Aorta (tissue), 5 donors: ENCODE measurements at regions not wholly inside any gene's neighbourhood (a gene's known extent, or its start where the extent isn't known, plus 50 kb on each side); places are given as distances from the start of the nearest gene placed in this dataset.
A peak's percentile ranks its signal among the peaks of the same experiment; 100 is the strongest.

ENCODE experiments used
- ATAC-seq: fragments of 200-7000 bp; cut with Tn5 transposase; one replicate; pipeline ENCODE4 v1.9.1; 2022; ENCODE audit warnings: moderate library complexity; ENCODE audit not compliant: low FRiP score
- DNase-seq, 2 donors: peaks; one replicate each; pipeline ENCODE4 v3.0.0-alpha.2; 2020
- H3K27ac ChIP-seq, 2 donors: one replicate each; pipeline ENCODE4 v1.5.1; 2013; ENCODE audit warnings: low read length in 2 of 2, mild to moderate bottlenecking in 2 of 2, moderate library complexity in 2 of 2, control low read depth in 1 of 2, inconsistent platforms in 1 of 2, low read depth in 1 of 2
- H3K27me3 ChIP-seq, 2 donors: one replicate each; pipeline ENCODE4 v1.6.1; 2013; ENCODE audit warnings: control low read depth in 1 of 2, low read length in 1 of 2, mild to moderate bottlenecking in 1 of 2, moderate library complexity in 1 of 2; ENCODE audit not compliant: insufficient read depth in 2 of 2, control insufficient read depth in 1 of 2
- H3K36me3 ChIP-seq, 2 donors: one replicate each; pipeline ENCODE4 v1.6.1; 2013; ENCODE audit warnings: control low read depth in 1 of 2, low read length in 1 of 2, mild to moderate bottlenecking in 1 of 2; ENCODE audit not compliant: insufficient read depth in 2 of 2, control insufficient read depth in 1 of 2
- H3K4me1 ChIP-seq, 2 donors: one replicate each; pipeline ENCODE4 v1.6.1; 2013; ENCODE audit warnings: low read length in 2 of 2, control low read depth in 1 of 2, mild to moderate bottlenecking in 1 of 2, moderate library complexity in 1 of 2; ENCODE audit not compliant: insufficient read depth in 2 of 2, control insufficient read depth in 1 of 2
- H3K4me3 ChIP-seq, 2 donors: one replicate each; pipeline ENCODE4 v1.5.1; 2013; ENCODE audit warnings: low read length in 2 of 2, control low read depth in 1 of 2, mild to moderate bottlenecking in 1 of 2
- H3K9me3 ChIP-seq: one replicate; pipeline ENCODE4 v1.6.1; 2013; ENCODE audit warnings: mild to moderate bottlenecking, low read length; ENCODE audit not compliant: control insufficient read depth
- WGBS, 2 donors: extraction: QIAGEN DNeasy Blood & Tissue Kit; methylation state at CpG; one replicate each; pipeline ENCODE4 v1.1.7; 2013; 5-methylcytosine and 5-hydroxymethylcytosine counted together
- intact Hi-C, 2 donors: fragments of 100-400 bp; cut with DNase I; formaldehyde crosslinking; loops; one replicate each; pipeline versions ENCODE4 v1.14.2 to v1.15.0; 2022
- donor health status: healthy with polysubstance abuse.
- donor health status: Bipolar disorder and iron deficiency.
- donor health status: DM: no; HTN: no; CAD: no.
- donor health status: DM: no; HTN: no; CAD: no.
- donor health status: DM: yes; HTN: yes; CAD: no.

DNA sequence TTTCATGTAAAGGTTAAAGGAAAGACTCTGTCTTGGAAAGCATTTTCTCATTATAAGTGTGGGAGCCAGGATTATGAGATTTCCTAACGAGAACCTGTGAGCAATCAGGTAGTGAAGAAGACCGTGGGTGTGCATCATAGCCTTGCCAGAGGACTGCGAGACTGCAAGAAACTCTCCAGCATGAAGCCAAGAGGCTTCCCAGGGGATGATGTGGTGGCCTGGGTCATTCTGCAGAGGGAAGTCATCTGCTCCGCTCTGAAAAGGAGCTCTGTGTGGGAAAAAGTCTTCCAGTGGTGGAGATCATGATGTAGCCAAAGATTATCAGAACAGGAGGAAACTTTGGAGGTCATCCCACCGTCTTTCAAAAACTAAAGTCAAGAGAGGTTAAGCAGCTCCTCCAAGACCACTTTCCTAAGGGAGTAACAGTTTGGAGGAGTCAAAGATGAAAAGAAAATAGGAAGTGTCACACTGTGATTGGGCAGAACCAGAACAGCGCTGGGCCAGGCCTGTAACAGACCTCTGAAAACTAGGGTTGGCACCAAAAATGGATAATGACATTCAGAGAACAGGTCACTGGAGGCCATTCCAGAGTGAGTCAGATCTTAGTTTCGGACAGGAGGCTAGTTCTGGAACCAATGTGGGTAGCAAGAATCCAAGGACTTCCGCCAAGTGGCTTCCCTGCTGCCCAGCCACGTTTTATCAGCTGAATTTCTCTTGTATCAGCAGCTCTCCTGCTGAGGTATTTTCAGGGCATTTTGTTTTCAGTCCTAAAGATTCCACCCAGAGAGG is 113.0 kb downstream of the LRATD1 start:
- Histone ChIP-seq H3K4me1 (no peaks in the 10 kb centered on the region), H3K9me3 (peaks cover 3% of the 10 kb centered on the region), H3K27me3 (no peaks in the 10 kb centered on the region), H3K27ac (no peak overlapping the region), H3K36me3 (no peaks in the 10 kb centered on the region), H3K4me3 (no peak overlapping the region)
- DNase-seq, result no peak
- 70 to 72% methylated on average over 9 of the region's 9 CpGs for WGBS, 2 donors
- intact Hi-C loops, result no loop called here
- ATAC-seq, result no peak

DNA sequence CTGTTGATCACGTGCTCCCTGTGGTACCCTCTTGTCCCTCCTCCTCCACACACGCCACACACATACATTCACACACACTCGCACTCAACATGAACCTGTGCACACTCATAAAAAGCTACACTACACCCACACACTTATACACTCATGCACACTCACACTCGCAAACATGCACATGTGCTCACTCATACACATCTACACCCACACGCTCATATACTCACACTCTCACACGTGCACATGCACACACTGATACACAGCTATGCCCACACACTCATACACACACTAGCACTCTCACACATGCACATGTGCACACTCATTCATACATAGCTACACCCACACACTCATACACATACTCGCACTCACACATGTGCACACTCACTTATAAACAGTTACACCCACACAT is 113.6 kb downstream of the LRATD1 start:
- Histone ChIP-seq H3K9me3 (peaks cover 3% of the 10 kb centered on the region), H3K27me3 (no peaks in the 10 kb centered on the region), H3K27ac (no peak overlapping the region), H3K4me3 (no peak overlapping the region), H3K36me3 (no peaks in the 10 kb centered on the region), H3K4me1 (no peaks in the 10 kb centered on the region)
- WGBS, 2 donors, result 95 to 96% methylated on average over 7 of the region's 7 CpGs
- ATAC-seq (no peak), DNase-seq (no peak)
- intact Hi-C loops, result no loop called here

DNA sequence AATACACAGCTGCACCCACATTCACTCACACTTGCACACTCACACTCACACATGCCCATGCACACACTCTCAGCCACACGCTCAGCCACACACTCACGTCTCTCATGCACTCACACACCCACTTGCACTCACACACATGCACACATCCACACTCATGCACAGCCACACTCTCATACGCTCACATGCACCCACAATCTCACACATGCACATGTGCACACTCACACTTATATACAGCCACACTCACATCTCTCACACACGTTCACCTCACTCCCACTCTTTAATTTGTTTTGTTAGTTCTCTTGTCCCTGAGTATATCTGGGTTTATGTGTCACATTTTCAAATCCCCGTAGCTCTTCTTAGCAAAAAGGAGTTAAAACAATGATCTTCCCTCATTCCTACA is 114.9 kb downstream of the LRATD1 start:
- no peaks in the 10 kb centered on the region for H3K4me1 ChIP-seq
- H3K9me3 ChIP-seq, result peaks cover 3% of the 10 kb centered on the region
- ATAC-seq, result no peak
- intact Hi-C loops, result no loop called here
- 88 to 91% methylated on average over 5 of the region's 5 CpGs for WGBS, 2 donors
- H3K27ac ChIP-seq, result no peak overlapping the region
- DNase-seq, result no peak
- no peak overlapping the region for H3K4me3 ChIP-seq
- no peaks in the 10 kb centered on the region for H3K27me3 ChIP-seq
- H3K36me3 ChIP-seq, result no peaks in the 10 kb centered on the region

DNA sequence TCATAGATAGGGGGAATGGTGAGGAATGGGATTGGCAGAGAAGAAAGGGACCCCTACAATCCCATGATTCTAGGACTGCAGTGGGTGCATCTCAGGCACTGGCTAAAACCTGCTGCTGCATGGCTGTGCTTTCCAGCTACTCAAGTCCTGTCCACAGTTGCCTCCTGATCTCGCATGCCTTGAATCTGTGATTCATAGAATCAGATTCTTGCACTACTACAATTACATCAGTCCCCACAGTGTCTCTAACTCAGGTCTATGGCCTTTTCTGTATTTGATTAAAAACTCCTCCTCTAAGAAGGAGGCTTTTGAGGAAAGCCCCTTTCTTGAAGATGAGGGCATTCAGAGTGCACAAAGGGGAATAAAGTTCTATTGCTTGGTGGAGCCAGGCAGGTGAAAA is 117.4 kb downstream of the LRATD1 start:
- no peak overlapping the region for H3K4me3 ChIP-seq
- H3K36me3 ChIP-seq, result no peaks in the 10 kb centered on the region
- H3K4me1 ChIP-seq, result no peaks in the 10 kb centered on the region
- no peaks in the 10 kb centered on the region for H3K27me3 ChIP-seq
- ATAC-seq (no peak), DNase-seq (no peak)
- WGBS, 2 donors, result 83 to 86% methylated on average over 1 of the region's 1 CpG
- H3K27ac ChIP-seq, result no peak overlapping the region
- intact Hi-C loops, result no loop called here
- H3K9me3 ChIP-seq, result peaks cover 3% of the 10 kb centered on the region

DNA sequence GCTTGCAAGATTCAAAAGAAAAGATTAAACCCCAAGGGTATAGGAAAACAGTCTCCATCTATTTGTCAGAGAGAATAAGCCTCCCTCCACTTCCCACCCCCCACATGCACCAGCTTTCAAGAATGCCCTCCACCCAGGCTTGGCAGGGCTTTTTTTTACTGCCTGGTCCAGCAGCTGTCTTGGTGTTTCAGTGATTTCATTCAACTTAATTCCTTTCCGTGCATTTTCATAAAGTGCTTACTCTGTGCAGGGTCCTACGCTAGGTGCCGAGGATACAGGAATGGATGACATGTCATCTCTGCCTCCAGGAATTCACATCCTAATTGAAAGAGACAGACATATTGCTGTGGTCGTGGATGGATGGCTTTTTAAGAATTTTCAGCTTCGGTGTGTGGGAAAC is 117.9 kb downstream of the LRATD1 start:
- no peaks in the 10 kb centered on the region for H3K27me3 ChIP-seq
- 55 to 68% methylated on average over 5 of the region's 5 CpGs for WGBS, 2 donors
- no peaks in the 10 kb centered on the region for H3K36me3 ChIP-seq
- intact Hi-C loops, result no loop called here
- DNase-seq (no peak), ATAC-seq (no peak)
- H3K27ac ChIP-seq, result no peak overlapping the region
- H3K9me3 ChIP-seq, result peaks cover 3% of the 10 kb centered on the region
- no peak overlapping the region for H3K4me3 ChIP-seq
- no peaks in the 10 kb centered on the region for H3K4me1 ChIP-seq

DNA sequence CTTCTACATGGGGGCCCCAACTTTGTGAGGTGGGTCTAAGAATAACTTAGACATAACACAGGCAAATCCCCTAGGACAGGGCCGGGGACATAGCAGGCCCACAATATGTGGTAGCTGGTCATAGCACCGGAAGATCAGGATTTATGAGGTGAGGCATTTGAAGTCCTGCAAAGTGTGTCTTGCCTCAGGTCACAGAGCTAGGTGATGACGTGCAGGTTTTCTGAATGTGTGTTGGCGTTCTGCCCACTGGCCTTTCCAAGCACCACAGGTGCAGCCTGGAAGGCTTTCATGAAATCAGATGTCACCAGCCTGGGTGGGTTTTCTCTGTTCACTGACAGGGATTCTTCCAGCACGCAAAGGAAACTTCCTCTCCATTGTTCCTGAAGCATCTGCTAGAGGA is 119.1 kb downstream of the LRATD1 start:
- no peaks in the 10 kb centered on the region for H3K27me3 ChIP-seq
- WGBS, 2 donors, result 79 to 87% methylated on average over 5 of the region's 5 CpGs
- H3K9me3 ChIP-seq, result peaks cover 3% of the 10 kb centered on the region
- H3K4me3 ChIP-seq, result no peak overlapping the region
- no peaks in the 10 kb centered on the region for H3K36me3 ChIP-seq
- H3K27ac ChIP-seq, result no peak overlapping the region
- ATAC-seq (no peak), DNase-seq (no peak)
- intact Hi-C loops, result no loop called here
- no peaks in the 10 kb centered on the region for H3K4me1 ChIP-seq

DNA sequence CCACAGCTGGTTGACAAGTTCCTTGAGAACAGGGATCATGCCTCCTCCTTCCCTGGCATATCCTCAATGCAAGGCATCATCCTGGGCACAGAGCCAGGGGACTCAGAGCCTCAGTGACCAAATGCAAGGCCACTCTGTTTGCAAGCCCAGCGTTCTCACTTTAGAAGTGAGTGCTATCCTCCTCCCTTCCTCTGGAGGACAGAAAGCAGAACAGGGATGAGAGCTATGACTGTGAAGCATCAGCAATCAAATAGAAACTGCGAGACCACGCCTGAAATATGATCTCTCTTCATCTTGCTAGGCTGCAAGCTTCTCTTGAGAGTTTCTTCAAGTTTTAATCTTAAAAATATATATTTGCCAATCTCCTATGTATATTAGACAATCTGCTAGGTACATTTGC is 119.8 kb downstream of the LRATD1 start:
- Histone ChIP-seq H3K36me3 (no peaks in the 10 kb centered on the region), H3K9me3 (peaks cover 1% of the 10 kb centered on the region), H3K27ac (no peak overlapping the region), H3K27me3 (no peaks in the 10 kb centered on the region), H3K4me3 (no peak overlapping the region), H3K4me1 (no peaks in the 10 kb centered on the region)
- no peak for DNase-seq
- WGBS, 2 donors, result 82 to 84% methylated on average over 3 of the region's 3 CpGs
- no peak for ATAC-seq
- intact Hi-C loops, result no loop called here

DNA sequence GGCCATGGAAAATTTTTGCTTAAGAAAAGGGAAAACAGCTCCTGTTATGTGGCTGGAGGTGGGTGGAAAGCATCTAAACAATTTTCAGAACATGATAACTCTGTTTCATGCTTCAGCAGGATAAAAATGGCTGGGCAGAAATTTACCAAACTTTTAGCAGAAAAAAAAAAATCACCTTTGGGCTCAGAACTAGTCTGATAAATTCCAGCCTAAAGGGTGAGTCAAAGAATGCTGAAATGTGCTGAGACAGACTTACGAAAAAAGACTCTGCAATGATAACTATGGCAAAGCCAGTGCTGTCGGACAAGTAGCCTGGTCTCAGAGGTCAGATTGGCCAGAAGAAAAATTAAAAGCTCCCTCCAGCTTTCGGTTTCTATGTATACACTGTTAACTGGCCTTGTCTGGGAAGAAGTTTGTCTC is 123.6 kb downstream of the LRATD1 start:
- Histone ChIP-seq H3K4me3 (no peak overlapping the region), H3K27me3 (no peaks in the 10 kb centered on the region), H3K4me1 (no peaks in the 10 kb centered on the region), H3K36me3 (no peaks in the 10 kb centered on the region), H3K9me3 (no peaks in the 10 kb centered on the region), H3K27ac (no peak overlapping the region)
- no peak for ATAC-seq
- intact Hi-C loops, result no loop called here
- 28 to 37% methylated on average over 3 of the region's 3 CpGs for WGBS, 2 donors
- no peak for DNase-seq

DNA sequence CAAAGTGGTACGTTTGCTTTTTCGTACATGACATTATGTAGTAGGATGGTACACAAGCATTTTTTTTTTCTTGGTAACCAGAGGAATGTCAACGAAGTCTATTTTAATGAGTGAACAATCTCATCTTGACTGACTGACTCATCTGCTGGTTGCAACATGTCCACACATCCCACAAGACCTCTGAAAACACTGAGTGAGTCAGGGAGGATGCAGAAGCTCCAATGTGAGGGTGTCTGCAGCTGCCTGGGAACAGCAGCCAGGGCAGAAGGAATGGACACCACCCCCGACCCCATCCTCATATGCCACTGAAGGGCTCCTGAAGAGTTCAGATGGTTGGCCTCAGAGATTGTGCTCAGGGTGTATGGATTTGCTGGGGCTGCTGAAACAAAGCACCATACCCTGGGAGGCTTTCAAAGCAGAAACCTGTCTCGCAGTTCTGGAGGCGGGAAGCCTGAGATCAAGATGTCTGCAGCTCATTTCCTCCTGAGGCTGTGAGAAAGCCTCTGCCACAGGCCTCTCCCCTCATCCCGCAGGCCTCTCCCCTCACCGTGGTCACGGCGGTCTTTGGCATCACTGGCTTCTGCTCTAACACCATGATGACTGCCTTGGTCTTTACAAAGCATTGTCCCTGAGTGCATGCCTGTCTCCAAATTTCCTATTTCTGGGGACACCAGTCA is 124.6 kb downstream of the LRATD1 start:
- WGBS, 2 donors, result 88% methylated on average over 10 of the region's 10 CpGs
- Histone ChIP-seq H3K4me1 (no peaks in the 10 kb centered on the region), H3K27ac (no peak overlapping the region), H3K9me3 (no peaks in the 10 kb centered on the region), H3K27me3 (no peaks in the 10 kb centered on the region), H3K4me3 (no peak overlapping the region), H3K36me3 (no peaks in the 10 kb centered on the region)
- intact Hi-C loops, result no loop called here
- DNase-seq, result no peak
- peak; percentile 53 for ATAC-seq
